GM18873 (cell line): ENCODE measurements at regions not wholly inside any gene's neighbourhood (a gene's known extent, or its start where the extent isn't known, plus 50 kb on each side); places are given as distances from the start of the nearest gene placed in this dataset.

Experiments used
- ATAC-seq: cut with Tn5 transposase; IDR thresholded peaks from one replicate; pipeline ENCODE4 v1.9.1; 2021; ENCODE audit warnings: mild to moderate bottlenecking, moderate library complexity, moderate number of reproducible peaks; ENCODE audit not compliant: unreplicated experiment, low FRiP score

- ATAC-seq = no peak
These were observed 1303.0 kb downstream of the LRFN5 start for GRCh38 chr14:42909659-42910058.

GRCh38 chr14:42893183-42893582, 1286.5 kb downstream of the LRFN5 start:
- no peak for ATAC-seq

- no peak for ATAC-seq
These were observed 1277.4 kb downstream of the LRFN5 start for GRCh38 chr14:42884100-42884499.

DNA sequence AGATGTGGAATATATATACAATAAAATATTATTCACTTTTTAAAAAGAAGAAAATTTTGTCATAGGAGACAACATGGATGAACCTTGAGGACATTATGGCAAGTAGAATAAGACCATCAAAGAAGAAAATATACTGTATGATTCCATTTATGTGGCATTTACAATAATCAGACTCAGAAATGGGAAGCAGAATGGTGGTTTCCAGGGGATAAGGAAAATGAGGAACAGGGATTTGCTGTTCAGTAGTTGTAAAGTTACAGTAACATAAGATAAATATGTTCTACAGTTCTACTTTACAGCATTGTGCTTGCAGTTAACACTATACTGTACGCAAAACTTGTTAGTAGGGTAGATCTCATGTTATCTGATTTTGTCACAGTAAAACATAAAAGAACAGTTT, 1271.0 kb downstream of the LRFN5 start:
- ATAC-seq = no peak

DNA sequence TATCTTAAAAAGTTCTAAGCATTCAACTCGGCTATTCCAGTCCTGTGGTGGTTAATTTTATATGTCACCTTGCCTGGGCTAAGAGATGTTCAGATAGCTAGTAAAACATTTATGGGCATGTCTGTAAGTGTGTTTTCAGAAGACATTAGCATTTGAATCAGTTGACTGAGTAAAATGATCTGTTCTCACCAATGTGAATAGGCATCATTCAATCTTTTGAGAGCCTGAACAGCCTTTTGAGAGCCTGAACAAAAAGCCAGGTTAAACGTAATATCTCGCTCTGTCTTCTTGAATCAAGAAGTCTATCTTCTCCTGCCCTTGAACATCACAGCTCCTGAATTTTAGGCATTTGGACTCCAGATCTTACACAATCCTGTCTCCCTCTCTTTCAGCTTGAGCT, 1266.1 kb downstream of the LRFN5 start:
- ATAC-seq = no peak

DNA sequence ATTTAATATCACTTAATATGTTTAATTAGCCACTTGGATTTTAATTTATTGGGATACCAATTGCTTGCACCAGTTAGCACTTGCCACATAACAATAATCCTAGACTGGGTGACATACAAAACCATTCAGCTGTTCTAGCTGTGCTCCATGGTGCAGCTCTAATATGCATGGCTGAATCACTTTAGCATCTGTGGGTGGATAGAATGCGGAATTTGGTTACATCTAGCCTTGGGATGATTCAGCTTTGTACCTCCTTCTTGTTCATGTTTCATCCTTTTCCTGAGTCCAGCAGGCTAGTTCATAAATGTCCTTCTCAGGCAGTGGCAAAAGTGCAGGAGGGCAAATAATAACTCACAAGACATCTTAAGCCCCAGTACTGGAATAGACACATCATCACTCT, 1263.0 kb downstream of the LRFN5 start:
- no peak for ATAC-seq

DNA sequence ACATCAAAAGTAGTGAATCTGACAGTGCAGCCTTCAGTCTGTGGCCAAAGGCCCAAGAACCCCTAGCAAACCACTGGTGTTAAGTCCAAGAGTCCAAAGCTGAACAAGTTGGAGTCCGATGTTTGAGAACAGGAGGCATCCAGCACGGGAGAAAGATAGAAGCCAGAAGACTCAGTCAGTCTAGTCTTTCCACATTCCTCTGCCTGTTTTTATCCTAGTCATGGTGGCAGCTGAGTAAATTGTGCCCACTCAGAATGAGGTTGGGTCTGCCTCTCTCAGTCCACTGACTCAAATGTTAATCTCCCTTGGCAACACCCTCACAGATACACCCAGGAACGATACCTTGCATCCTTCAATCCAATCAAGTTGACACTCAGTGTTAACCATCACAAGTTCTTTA, 1255.4 kb downstream of the LRFN5 start:
- no peak for ATAC-seq

- no peak for ATAC-seq
These were observed 1253.7 kb downstream of the LRFN5 start for GRCh38 chr14:42860371-42860770.

GRCh38 chr14:42856106-42856505, 1249.4 kb downstream of the LRFN5 start:
- ATAC-seq = no peak

GRCh38 chr14:42855085-42855484, 1248.4 kb downstream of the LRFN5 start:
- no peak for ATAC-seq

DNA sequence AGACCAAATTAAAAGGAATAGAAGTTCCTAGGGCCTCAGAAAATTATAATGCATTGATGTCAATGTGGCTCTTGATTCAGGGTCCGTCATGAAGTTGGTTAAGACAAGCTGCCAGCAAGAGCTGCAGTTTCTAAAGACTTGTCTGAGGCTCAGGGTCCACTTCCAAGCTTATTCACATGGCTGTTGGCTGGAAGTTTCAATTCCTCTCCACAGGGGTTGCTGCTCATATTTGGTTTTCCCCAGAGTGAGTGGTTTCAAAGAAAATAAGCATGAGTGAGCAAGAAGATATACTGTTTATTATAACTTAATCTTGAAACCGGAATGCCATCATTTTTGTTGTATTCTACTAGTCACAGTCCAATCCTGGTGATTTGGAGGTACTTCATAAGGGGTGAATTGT, 1247.4 kb downstream of the LRFN5 start:
- no peak for ATAC-seq

- ATAC-seq = no peak
These were observed 1242.0 kb downstream of the LRFN5 start for GRCh38 chr14:42848652-42849051.

DNA sequence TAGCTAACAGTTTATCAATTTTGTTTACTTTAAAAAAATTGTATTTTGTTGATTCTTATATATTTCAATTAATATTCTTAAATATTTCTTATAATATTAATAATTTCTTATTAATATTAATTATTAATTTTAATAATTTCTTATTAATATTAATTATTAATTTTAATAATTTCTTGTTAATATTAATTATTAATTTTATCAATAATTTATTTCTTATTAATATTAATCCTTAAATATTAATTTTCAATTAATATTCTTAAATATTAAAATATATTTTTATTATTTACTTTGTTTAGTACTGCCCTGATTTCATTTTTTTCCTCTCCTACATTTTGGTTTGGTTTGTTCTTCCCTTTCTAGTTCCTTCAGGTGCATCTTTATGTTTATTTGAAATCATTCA, 1208.1 kb downstream of the LRFN5 start:
- no peak for ATAC-seq

- no peak for ATAC-seq
These were observed 1200.2 kb downstream of the LRFN5 start for GRCh38 chr14:42806909-42807315.

- no peak for ATAC-seq
These were observed 1197.5 kb downstream of the LRFN5 start for GRCh38 chr14:42804141-42804540.

DNA sequence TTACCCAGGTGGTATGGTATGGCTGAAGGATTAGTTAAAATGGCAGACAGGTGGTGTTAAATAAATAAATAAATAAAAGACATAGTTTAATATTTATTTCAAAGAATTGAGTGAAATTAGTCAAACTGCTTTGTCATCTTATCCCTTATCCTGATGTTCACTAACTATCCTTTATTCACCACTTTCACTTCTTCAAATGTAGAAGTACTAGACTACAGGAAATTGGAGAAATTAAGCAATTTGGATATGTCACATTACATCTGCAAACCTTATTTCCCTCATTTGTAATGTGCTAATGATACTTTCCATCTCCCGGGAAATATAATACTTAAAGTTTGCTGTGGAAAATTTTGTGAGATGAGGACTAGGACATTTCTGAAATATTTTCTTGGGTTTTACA, 1195.7 kb downstream of the LRFN5 start:
- ATAC-seq = no peak

- no peak for ATAC-seq
These were observed 1185.5 kb downstream of the LRFN5 start for GRCh38 chr14:42792166-42792565.

GRCh38 chr14:42782754-42783153, 1176.1 kb downstream of the LRFN5 start:
- no peak for ATAC-seq

GRCh38 chr14:42778984-42779383, 1172.3 kb downstream of the LRFN5 start:
- no peak for ATAC-seq

DNA sequence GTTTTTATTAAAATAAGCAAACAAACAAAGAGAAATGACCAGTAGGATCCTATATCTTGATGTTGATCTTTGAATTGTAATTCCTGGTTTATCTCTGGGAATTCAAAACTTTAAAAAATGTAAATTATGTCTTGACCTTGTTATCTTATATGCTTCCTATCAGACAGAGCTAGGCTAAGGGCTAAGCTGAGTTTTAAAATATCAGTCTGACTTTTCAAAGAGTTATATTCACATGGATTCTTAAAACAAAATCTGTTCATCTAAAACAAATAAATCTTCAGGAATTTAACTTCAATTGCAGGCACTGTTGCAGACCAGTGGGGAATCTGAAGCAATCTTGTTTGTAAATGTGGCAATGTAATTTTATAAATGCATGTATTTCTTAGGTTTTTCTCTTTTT, 1144.1 kb downstream of the LRFN5 start:
- ATAC-seq = no peak

DNA sequence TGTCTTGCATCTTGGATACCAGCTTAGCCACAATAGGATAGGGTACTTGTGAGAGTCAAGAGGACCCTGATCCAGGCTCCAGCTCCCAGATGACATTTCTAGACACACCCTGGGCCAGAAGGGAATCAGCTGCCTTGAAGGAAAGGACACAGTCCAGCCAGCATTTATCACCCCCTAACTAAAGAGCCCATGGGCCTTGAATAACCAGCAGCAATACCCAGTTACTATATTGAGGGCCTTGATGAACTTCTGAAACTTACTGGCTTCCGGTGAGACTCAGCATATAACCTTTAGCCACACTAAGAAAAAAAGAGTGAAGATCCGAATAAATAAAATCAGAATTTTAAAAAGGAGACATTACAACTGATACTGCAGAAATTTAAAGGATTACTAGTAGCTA, 1135.4 kb downstream of the LRFN5 start:
- ATAC-seq = no peak

- ATAC-seq = no peak
These were observed 1129.7 kb downstream of the LRFN5 start for GRCh38 chr14:42736408-42736807.

DNA sequence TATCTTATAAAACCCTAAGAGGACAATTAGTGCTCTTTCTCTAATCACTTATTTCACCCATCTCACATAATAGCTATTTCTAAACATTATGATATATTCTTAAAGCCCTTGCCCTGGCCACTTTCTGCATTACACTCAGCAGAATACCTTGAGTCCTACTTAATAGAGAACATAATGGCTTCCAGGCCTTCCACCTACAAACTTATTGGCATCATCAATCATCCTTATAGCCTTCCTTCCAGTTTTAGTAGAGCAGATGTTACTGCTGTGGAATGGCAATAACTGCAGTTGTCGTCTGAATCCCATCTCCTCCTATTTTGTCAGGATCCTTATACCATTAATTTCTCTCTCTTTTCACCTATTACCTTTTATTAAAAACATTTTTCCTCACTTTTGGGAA, 1127.4 kb downstream of the LRFN5 start:
- no peak for ATAC-seq
